ENCODE measurements at regions not wholly inside any gene's neighbourhood (a gene's known extent, or its start where the extent isn't known, plus 50 kb on each side); places are given as distances from the start of the nearest gene placed in this dataset.

DNA sequence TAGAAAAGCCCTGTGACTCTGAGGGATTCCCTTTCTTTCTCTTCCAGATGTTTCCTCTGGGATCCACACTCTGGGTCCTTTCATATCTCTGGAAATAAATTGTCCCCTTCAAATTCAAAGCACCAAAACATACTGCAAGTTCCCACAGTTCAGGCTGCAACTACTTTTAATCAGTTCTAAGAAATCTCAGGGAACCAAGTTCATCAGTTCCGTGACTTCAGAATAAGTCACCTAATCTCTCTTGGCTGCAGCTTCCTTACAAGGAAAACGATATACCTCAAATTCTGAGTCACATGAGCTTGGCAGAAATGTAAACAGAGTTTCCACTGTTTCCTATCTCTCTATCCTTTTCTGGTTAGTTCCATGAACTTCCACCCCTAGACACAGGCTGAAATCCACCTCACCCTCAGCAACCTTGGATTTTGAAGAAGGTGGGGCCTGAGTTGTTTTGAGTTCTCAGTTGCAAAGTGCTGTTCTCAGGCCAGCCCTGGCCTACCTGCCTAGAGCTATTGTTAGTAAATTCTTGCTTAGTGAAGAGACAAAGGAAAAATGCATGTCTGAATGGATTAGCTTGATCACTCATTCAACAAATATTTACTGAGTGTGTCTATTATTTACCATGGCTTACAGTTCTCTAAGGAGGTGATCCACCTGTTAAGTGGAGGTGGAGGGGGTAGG lies 59.3 kb upstream of the IL6 start:
- Histone ChIP-seq H3K4me2 (ENCODE audit: low read length) (no peak overlapping the region), H3K9me3 (ENCODE audit: insufficient read depth, low read length) (no peaks in the 10 kb centered on the region), H3K79me2 (ENCODE audit: low read length) (peaks cover 99% of the 10 kb centered on the region), H3K27me3 (ENCODE audit: low read depth, low read length) (no peaks in the 10 kb centered on the region), H4K20me1 (ENCODE audit: insufficient read depth, low read length) (peaks cover 85% of the 10 kb centered on the region), H3K4me3 (ENCODE audit: low read length) (no peak overlapping the region), H3K36me3 (replicated peaks; ENCODE audit: low read depth, low read length) (peaks cover 61% of the 10 kb centered on the region), H2AFZ (ENCODE audit: low read depth, low read length) (no peak overlapping the region), H3K27ac (ENCODE audit: low read length) (no peak overlapping the region), H3K9ac (ENCODE audit: low read length) (no peak overlapping the region), H3K4me1 (ENCODE audit: low read length) (peaks cover 48% of the 10 kb centered on the region)
- no peak for TF ChIP-seq EZH2phosphoT487 (IDR thresholded peaks at IDR 0.05; ENCODE audit: low read depth)

DNA sequence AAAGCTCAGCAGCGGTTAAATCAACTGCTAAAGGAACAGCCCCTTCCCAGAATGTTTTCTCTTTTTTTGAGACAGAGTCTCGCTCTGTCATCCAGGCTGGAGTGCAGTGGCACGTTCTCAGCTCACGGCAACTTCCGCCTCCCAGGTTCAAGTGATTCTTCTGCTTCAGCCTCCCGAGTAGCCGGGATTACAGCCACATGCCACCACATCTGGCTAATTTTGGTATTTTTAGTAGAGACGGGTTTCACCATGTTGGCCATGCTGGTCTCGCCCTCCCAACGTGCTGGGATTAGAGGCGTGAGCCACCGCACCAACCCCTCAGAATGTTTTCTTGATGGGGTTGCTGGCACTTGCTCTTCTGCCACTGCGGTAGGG lies 59.8 kb upstream of the IL6 start:
- peaks cover 99% of the 10 kb centered on the region for H3K79me2 ChIP-seq (ENCODE audit: low read length)
- H2AFZ ChIP-seq (ENCODE audit: low read depth, low read length) = no peak overlapping the region
- H3K27me3 ChIP-seq (ENCODE audit: low read depth, low read length) = no peaks in the 10 kb centered on the region
- H3K4me1 ChIP-seq (ENCODE audit: low read length) = peaks cover 48% of the 10 kb centered on the region
- TF ChIP-seq, protein P1, sequence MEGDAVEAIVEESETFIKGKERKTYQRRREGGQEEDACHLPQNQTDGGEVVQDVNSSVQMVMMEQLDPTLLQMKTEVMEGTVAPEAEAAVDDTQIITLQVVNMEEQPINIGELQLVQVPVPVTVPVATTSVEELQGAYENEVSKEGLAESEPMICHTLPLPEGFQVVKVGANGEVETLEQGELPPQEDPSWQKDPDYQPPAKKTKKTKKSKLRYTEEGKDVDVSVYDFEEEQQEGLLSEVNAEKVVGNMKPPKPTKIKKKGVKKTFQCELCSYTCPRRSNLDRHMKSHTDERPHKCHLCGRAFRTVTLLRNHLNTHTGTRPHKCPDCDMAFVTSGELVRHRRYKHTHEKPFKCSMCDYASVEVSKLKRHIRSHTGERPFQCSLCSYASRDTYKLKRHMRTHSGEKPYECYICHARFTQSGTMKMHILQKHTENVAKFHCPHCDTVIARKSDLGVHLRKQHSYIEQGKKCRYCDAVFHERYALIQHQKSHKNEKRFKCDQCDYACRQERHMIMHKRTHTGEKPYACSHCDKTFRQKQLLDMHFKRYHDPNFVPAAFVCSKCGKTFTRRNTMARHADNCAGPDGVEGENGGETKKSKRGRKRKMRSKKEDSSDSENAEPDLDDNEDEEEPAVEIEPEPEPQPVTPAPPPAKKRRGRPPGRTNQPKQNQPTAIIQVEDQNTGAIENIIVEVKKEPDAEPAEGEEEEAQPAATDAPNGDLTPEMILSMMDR (IDR thresholded peaks at IDR 0.05; ENCODE audit: low read depth, low read length) = no peak
- TF ChIP-seq EZH2phosphoT487 (IDR thresholded peaks at IDR 0.05; ENCODE audit: low read depth) = no peak
- no peak overlapping the region for H3K9ac ChIP-seq (ENCODE audit: low read length)
- no peaks in the 10 kb centered on the region for H3K9me3 ChIP-seq (ENCODE audit: insufficient read depth, low read length)
- no peak overlapping the region for H3K4me3 ChIP-seq (ENCODE audit: low read length)
- no peak overlapping the region for H3K27ac ChIP-seq (ENCODE audit: low read length)
- H3K36me3 ChIP-seq (replicated peaks; ENCODE audit: low read depth, low read length) = peaks cover 60% of the 10 kb centered on the region
- H3K4me2 ChIP-seq (ENCODE audit: low read length) = no peak overlapping the region
- peaks cover 80% of the 10 kb centered on the region for H4K20me1 ChIP-seq (ENCODE audit: insufficient read depth, low read length)

DNA sequence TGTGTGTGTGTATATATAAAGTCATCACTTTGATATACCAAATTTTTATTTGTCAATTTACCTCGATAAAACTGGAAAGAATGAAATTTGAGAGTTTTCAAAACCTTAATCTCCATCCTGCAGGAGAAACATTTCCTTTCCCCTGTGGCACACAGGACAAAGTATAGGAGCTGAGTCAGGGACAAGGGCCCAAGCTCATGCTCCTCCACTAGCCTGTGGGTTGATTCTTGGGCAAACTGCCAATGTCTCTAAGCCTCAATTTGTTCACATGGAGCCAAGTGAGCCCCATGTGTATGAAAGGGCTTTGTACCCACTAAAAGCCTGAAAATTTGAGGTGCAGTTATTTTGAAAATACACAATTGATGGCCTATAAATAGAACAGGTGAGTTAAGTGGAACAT lies 60.3 kb upstream of the IL6 start:
- TF ChIP-seq, protein P1 (IDR thresholded peaks at IDR 0.05; ENCODE audit: low read depth, low read length) = no peak
- no peak for TF ChIP-seq EZH2phosphoT487 (IDR thresholded peaks at IDR 0.05; ENCODE audit: low read depth)
- no peaks in the 10 kb centered on the region for H3K9me3 ChIP-seq (ENCODE audit: insufficient read depth, low read length)
- H3K4me1 ChIP-seq (ENCODE audit: low read length) = peaks cover 48% of the 10 kb centered on the region
- no peak overlapping the region for H3K4me3 ChIP-seq (ENCODE audit: low read length)
- H3K4me2 ChIP-seq (ENCODE audit: low read length) = no peak overlapping the region
- peaks cover 78% of the 10 kb centered on the region for H4K20me1 ChIP-seq (ENCODE audit: insufficient read depth, low read length)
- no peak overlapping the region for H3K9ac ChIP-seq (ENCODE audit: low read length)
- no peaks in the 10 kb centered on the region for H3K27me3 ChIP-seq (ENCODE audit: low read depth, low read length)
- H3K79me2 ChIP-seq (ENCODE audit: low read length) = peaks cover 99% of the 10 kb centered on the region
- H2AFZ ChIP-seq (ENCODE audit: low read depth, low read length) = no peak overlapping the region
- no peak overlapping the region for H3K27ac ChIP-seq (ENCODE audit: low read length)
- peaks cover 58% of the 10 kb centered on the region for H3K36me3 ChIP-seq (replicated peaks; ENCODE audit: low read depth, low read length)

DNA sequence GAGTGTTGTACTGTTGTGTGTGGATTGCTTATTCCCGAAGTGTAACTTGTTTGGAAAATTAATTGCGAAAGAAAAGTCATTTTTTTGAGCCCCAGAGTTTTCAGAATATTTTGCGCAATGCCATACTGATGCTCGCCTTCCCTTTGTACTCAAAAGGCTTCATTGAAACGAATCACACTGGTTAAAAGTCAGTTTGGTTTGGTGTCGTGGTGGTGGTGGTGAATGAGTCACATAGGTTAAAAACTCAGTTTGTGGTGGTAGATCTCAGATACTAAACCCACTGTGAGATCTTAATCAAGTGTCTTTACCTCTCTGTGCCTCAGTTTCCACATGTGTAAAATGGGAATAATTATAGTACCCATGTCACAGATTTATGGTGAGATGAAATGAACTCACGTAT lies 61.1 kb upstream of the IL6 start:
- Histone ChIP-seq H3K27me3 (ENCODE audit: low read depth, low read length) (no peaks in the 10 kb centered on the region), H3K9ac (ENCODE audit: low read length) (no peak overlapping the region), H4K20me1 (ENCODE audit: insufficient read depth, low read length) (peaks cover 78% of the 10 kb centered on the region), H3K4me2 (ENCODE audit: low read length) (no peak overlapping the region), H3K36me3 (replicated peaks; ENCODE audit: low read depth, low read length) (peaks cover 59% of the 10 kb centered on the region), H3K79me2 (ENCODE audit: low read length) (peaks cover 99% of the 10 kb centered on the region), H2AFZ (ENCODE audit: low read depth, low read length) (no peak overlapping the region), H3K4me3 (ENCODE audit: low read length) (no peak overlapping the region), H3K9me3 (ENCODE audit: insufficient read depth, low read length) (no peaks in the 10 kb centered on the region), H3K27ac (ENCODE audit: low read length) (no peak overlapping the region), H3K4me1 (ENCODE audit: low read length) (peaks cover 48% of the 10 kb centered on the region)
- TF ChIP-seq, protein P1 (IDR thresholded peaks at IDR 0.05; ENCODE audit: low read depth, low read length) = no peak
- TF ChIP-seq EZH2phosphoT487 (IDR thresholded peaks at IDR 0.05; ENCODE audit: low read depth) = no peak

Measured in OCI-LY3 (cell line).